Activated CD8-positive, alpha-beta T cell treated with anti-CD3 and anti-CD28 coated beads for 36 hours (primary cell): ENCODE measurements at regions not wholly inside any gene's neighbourhood (a gene's known extent, or its start where the extent isn't known, plus 50 kb on each side); places are given as distances from the start of the nearest gene placed in this dataset.
"Not testable (repeated sequence)": the region's sequence is repeated elsewhere in the genome, so short reads cannot be mapped to it uniquely, and the experiment has no call there.

Source experiments
- ATAC-seq: fragments of 200-7000 bp; cut with Tn5 transposase; one replicate; pipeline ENCODE4 v1.10.0; 2021; ENCODE audit warnings: mild to moderate bottlenecking, moderate library complexity
- CTCF ChIA-PET: fragments of 350-600 bp; sonication (Branson Sonifier 250); formaldehyde crosslinking; loops from one replicate; lab custom pipeline; 2021; ENCODE audit warnings: antibody characterized with exemption; lab: Charles Lee
- POLR2A ChIA-PET: fragments of 350-600 bp; sonication (Branson Sonifier 250); formaldehyde crosslinking; loops from one replicate; lab custom pipeline; 2021; ENCODE audit warnings: antibody characterized with exemption; lab: Charles Lee
- DNase-seq: peaks from one replicate; pipeline ENCODE4 v3.0.0-alpha.2; 2020
- H3K27ac Mint-ChIP-seq: one replicate; pipeline ENCODE4 v1.8.0; 2021; ENCODE audit warnings: mild to moderate bottlenecking, mixed read lengths
- H3K27me3 Mint-ChIP-seq: one replicate; pipeline ENCODE4 v1.8.0; 2021; ENCODE audit warnings: mixed read lengths
- H3K36me3 Mint-ChIP-seq: one replicate; pipeline ENCODE4 v1.8.0; 2021; ENCODE audit warnings: low read depth, mixed read lengths
- H3K4me1 Mint-ChIP-seq: one replicate; pipeline ENCODE4 v1.8.0; 2021; ENCODE audit warnings: low read depth, mixed read lengths
- H3K4me3 Mint-ChIP-seq: one replicate; pipeline ENCODE4 v1.8.0; 2021; ENCODE audit warnings: mild to moderate bottlenecking, moderate library complexity, mixed read lengths
- H3K9me3 Mint-ChIP-seq: one replicate; pipeline ENCODE4 v1.8.0; 2021; ENCODE audit warnings: mixed read lengths
- intact Hi-C: fragments of 100-400 bp; cut with micrococcal nuclease; formaldehyde crosslinking; loops from one replicate; pipeline ENCODE4 v1.10.0; 2022
- TF ChIP-seq, protein P1 (sequence below): fragments of 200-600 bp; IDR thresholded peaks from one replicate; pipeline ENCODE4 v1.8.0; 2022; ENCODE audit warnings: antibody characterized with exemption, mild to moderate bottlenecking

DNA sequence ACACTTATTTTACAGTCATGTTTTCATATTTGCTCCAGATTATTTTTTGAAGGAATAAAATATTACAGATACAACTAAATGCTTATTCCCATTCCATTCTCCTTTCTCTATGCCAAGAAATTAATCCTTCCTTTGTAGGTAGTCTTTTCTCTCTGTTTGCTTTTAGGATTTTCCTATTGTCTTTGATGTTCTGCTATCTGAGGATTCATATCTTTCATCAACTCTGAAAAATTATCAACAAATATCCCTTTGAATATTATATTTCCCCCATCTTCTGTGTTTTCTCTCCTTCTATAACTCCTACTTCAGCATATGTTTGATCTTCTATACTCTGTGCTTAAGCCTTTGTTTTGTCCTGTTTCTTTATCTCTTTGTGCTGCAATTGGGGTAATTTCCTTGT lies 260.4 kb upstream of the RBMS1 start:
- TF ChIP-seq, protein P1, sequence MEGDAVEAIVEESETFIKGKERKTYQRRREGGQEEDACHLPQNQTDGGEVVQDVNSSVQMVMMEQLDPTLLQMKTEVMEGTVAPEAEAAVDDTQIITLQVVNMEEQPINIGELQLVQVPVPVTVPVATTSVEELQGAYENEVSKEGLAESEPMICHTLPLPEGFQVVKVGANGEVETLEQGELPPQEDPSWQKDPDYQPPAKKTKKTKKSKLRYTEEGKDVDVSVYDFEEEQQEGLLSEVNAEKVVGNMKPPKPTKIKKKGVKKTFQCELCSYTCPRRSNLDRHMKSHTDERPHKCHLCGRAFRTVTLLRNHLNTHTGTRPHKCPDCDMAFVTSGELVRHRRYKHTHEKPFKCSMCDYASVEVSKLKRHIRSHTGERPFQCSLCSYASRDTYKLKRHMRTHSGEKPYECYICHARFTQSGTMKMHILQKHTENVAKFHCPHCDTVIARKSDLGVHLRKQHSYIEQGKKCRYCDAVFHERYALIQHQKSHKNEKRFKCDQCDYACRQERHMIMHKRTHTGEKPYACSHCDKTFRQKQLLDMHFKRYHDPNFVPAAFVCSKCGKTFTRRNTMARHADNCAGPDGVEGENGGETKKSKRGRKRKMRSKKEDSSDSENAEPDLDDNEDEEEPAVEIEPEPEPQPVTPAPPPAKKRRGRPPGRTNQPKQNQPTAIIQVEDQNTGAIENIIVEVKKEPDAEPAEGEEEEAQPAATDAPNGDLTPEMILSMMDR, result no peak
- Mint-ChIP-seq H3K4me3 (no peak overlapping the region), H3K36me3 (peaks cover 3% of the 10 kb centered on the region), H3K4me1 (peaks cover 4% of the 10 kb centered on the region), H3K9me3 (peaks cover 5% of the 10 kb centered on the region), H3K27me3 (no peaks in the 10 kb centered on the region), H3K27ac (no peak overlapping the region)
- no peak for DNase-seq
- ChIA-PET POLR2A (no interaction called here), CTCF (no interaction called here)
- ATAC-seq, result no peak
- intact Hi-C loops, result no loop called here

DNA sequence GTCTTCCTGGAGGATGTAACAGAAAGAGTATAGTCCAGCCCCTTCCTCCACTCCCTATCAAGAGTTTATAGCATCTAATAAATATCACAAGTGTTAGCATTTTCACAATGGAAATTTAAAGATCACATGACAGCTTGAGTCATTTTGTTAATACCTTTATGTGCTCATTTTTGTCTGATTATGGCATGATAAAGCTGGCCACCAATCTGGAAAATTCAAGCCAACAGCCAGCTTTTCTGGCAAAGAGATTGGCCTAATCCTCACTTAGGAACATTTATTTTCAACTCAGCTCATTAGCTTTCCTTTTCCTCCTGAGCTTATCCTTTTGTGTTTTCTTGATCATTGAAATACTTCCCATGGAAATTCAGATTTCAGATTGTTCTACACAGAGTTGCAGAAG lies 262.9 kb upstream of the RBMS1 start:
- Mint-ChIP-seq H3K27me3 (no peaks in the 10 kb centered on the region), H3K9me3 (peaks cover 5% of the 10 kb centered on the region)
- CTCF ChIA-PET, result no interaction called here

DNA sequence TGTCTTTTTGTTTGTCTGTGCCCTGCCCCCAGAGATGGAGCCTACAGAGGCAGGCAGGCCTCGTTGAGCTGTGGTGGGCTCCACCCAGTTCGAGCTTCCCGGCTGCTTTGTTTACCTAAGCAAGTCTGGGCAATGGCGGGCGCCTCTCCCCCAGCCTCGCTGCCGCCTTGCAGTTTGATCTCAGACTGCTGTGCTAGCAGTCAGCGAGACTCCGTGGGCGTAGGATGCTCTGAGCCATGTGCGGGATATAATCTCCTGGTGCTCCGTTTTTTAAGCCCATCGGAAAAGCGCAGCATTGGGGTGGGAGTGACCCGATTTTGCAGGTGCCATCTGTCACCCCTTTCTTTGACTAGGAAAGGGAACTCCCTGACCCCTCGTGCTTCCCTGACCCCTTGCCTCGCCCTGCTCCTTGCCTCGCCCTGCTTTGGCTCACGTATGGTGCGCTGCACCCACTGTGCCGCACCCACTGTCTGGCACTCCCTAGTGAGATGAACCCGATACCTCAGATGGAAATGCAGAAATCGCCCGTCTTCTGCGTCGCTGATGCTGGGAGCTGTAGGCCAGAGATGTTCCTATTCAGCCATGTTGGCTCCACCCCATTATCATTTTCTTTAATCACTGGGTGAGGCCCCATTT lies 269.0 kb upstream of the RBMS1 start:
- CTCF ChIA-PET, H3K4me3 Mint-ChIP-seq, H3K27ac Mint-ChIP-seq, POLR2A ChIA-PET, intact Hi-C loops, DNase-seq, H3K36me3 Mint-ChIP-seq, H3K9me3 Mint-ChIP-seq, H3K27me3 Mint-ChIP-seq, H3K4me1 Mint-ChIP-seq, ATAC-seq: not testable (repeated sequence)

More for the DNA sequence above, 262.9 kb upstream of the RBMS1 start:
- intact Hi-C loops, result no loop called here
- Mint-ChIP-seq H3K27ac (no peak overlapping the region), H3K4me1 (peaks cover 4% of the 10 kb centered on the region), H3K36me3 (peaks cover 3% of the 10 kb centered on the region), H3K4me3 (no peak overlapping the region)
- TF ChIP-seq, protein P1, result no peak
- ATAC-seq (no peak), DNase-seq (no peak)
- POLR2A ChIA-PET, result no interaction called here

DNA sequence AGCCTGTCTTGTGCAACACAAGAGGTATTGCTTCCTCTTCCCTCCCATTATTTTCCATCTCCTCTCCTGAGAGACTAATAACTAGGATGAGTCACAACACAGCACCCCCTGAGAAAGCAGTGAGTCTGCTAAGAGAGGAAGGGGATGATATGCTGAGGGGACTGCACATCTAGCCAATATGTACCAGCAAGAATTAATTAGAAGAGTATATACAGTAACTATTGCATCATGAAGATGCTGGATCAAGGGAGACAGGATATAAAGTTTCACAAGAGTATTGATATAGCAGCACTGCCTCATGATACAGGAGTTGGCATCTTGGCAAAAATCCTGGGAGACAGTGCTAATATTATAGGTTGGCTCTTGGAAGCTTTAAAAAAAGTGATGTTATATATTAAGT lies 289.9 kb upstream of the RBMS1 start:
- Mint-ChIP-seq H3K4me3 (no peak overlapping the region), H3K36me3 (no peaks in the 10 kb centered on the region), H3K27ac (no peak overlapping the region), H3K4me1 (no peaks in the 10 kb centered on the region), H3K9me3 (peaks cover 6% of the 10 kb centered on the region), H3K27me3 (peaks cover 1% of the 10 kb centered on the region)
- ChIA-PET CTCF (no interaction called here), POLR2A (no interaction called here)
- DNase-seq (no peak), ATAC-seq (no peak)
- TF ChIP-seq, protein P1, result peak; percentile 1
- intact Hi-C loops, result no loop called here

DNA sequence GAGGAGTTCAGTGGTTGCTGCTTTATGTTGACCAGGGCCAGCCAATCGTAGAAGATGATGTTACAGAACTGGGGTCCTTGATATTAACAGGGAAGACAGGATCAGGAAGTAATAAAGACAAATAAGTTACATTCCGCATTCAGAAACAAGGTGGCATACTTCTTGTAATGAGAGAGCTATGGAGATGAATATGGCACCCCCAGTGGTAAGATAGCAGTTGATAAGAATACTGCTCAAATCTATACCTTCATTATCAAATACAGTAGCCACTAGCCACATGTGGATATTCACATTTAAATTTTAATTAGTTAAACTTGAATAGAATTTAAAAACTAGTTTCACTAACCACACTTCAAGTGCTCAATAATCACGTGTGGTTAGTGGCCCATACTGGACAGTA lies 290.4 kb upstream of the RBMS1 start:
- peaks cover 1% of the 10 kb centered on the region for H3K27me3 Mint-ChIP-seq
- no peak for ATAC-seq
- TF ChIP-seq, protein P1, result no peak
- H3K27ac Mint-ChIP-seq, result no peak overlapping the region
- no peaks in the 10 kb centered on the region for H3K36me3 Mint-ChIP-seq
- H3K4me1 Mint-ChIP-seq, result no peaks in the 10 kb centered on the region
- ChIA-PET POLR2A (no interaction called here), CTCF (no interaction called here)
- DNase-seq, result no peak
- intact Hi-C loops, result no loop called here
- no peak overlapping the region for H3K4me3 Mint-ChIP-seq
- peaks cover 2% of the 10 kb centered on the region for H3K9me3 Mint-ChIP-seq
